ENCODE measurements at regions not wholly inside any gene's neighbourhood (a gene's known extent, or its start where the extent isn't known, plus 50 kb on each side); places are given as distances from the start of the nearest gene placed in this dataset.

GRCh38 chr18:27685807-27686412 lies 491.0 kb downstream of the CDH2 start:
- TF ChIP-seq, protein P1, sequence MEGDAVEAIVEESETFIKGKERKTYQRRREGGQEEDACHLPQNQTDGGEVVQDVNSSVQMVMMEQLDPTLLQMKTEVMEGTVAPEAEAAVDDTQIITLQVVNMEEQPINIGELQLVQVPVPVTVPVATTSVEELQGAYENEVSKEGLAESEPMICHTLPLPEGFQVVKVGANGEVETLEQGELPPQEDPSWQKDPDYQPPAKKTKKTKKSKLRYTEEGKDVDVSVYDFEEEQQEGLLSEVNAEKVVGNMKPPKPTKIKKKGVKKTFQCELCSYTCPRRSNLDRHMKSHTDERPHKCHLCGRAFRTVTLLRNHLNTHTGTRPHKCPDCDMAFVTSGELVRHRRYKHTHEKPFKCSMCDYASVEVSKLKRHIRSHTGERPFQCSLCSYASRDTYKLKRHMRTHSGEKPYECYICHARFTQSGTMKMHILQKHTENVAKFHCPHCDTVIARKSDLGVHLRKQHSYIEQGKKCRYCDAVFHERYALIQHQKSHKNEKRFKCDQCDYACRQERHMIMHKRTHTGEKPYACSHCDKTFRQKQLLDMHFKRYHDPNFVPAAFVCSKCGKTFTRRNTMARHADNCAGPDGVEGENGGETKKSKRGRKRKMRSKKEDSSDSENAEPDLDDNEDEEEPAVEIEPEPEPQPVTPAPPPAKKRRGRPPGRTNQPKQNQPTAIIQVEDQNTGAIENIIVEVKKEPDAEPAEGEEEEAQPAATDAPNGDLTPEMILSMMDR (conservative IDR thresholded peaks at IDR 0.05) = peak; percentile 67
- no peak for TF ChIP-seq EZH2 (IDR thresholded peaks at IDR 0.05; ENCODE audit: low read depth)

Measured in PC-9 (cell line).